GM12878 (cell line): ENCODE measurements at regions not wholly inside any gene's neighbourhood (a gene's known extent, or its start where the extent isn't known, plus 50 kb on each side); places are given as distances from the start of the nearest gene placed in this dataset.

ENCODE experiments used
- ATAC-seq: fragments of 200-7000 bp; cut with Tn5 transposase; 3 replicates; pipeline ENCODE4 v1.9.1; 2020; ENCODE audit warnings: mild to moderate bottlenecking, moderate library complexity
- BruUV-seq: library from RNA; stranded (reverse); fragments of 400-500 nt; replicated peaks from 2 replicates; lab custom pipeline; 2021; lab: Mats Ljungman, UMichigan
- CTCF ChIA-PET: fragments of 300-600 bp; sonication (Branson Sonifier 250); formaldehyde crosslinking; extraction: SDS; loops from one replicate; lab custom pipeline; 2021; ENCODE audit warnings: inconsistent platforms; lab: Yijun Ruan, JAX
- POLR2A ChIA-PET: fragments of 350-600 bp; formaldehyde crosslinking; extraction: SDS; loops from one replicate; lab custom pipeline; 2021; ENCODE audit warnings: inconsistent platforms; lab: Charles Lee
- RAD21 ChIA-PET: fragments of 300-600 bp; sonication (Branson Sonifier 250); formaldehyde crosslinking; loops from one replicate; lab custom pipeline; 2023; ENCODE audit warnings: antibody characterized with exemption; ENCODE audit not compliant: unreplicated experiment; lab: Charles Lee
- SMC1A ChIA-PET: fragments of 300-600 bp; sonication (Branson Sonifier 250); formaldehyde crosslinking; loops from one replicate; lab custom pipeline; 2023; ENCODE audit not compliant: unreplicated experiment, uncharacterized antibody; lab: Charles Lee
- DNase-seq: peaks from one replicate; pipeline ENCODE4 v3.0.0-alpha.2; 2011; ENCODE audit warnings: low read depth, low spot score
- FAIRE-seq: peaks from 3 replicates; lab custom pipeline; 2011; peaks lifted over from hg19 to GRCh38; lab: Jason Lieb, UNC
- H2AFZ ChIP-seq: 2 replicates; pipeline ENCODE4 v1.6.0; 2011; ENCODE audit warnings: low read depth, low read length, control low read depth; ENCODE audit not compliant: control insufficient read depth
- H3K27ac ChIP-seq: 2 replicates; pipeline ENCODE4 v1.5.1; 2011; ENCODE audit warnings: control low read depth; ENCODE audit not compliant: control insufficient read depth, insufficient read depth
- H3K27me3 ChIP-seq, 2 experiments: replicated peaks in 1 of 2; 2 replicates each; pipeline versions ENCODE4 v1.6.0 to v1.6.1; 2011; ENCODE audit warnings: low read length in 1 of 2; ENCODE audit not compliant: control insufficient read depth in 2 of 2, insufficient read depth in 2 of 2
- H3K36me3 ChIP-seq, 2 experiments: 2 replicates each; pipeline ENCODE4 v1.5.1; 2011; ENCODE audit warnings: low read length in 1 of 2; ENCODE audit not compliant: control insufficient read depth in 2 of 2, insufficient read depth in 2 of 2
- H3K4me1 ChIP-seq: 2 replicates; pipeline ENCODE4 v1.6.1; 2011; ENCODE audit warnings: mild to moderate bottlenecking, low read length, moderate library complexity, mixed read lengths; ENCODE audit not compliant: control insufficient read depth, insufficient read depth
- H3K4me2 ChIP-seq: 2 replicates; pipeline ENCODE4 v1.6.0; 2011; ENCODE audit warnings: control low read depth; ENCODE audit not compliant: control insufficient read depth, insufficient read depth
- H3K4me3 ChIP-seq: fragments of 200-600 bp; sonication (generic); 2 replicates; pipeline ENCODE4 v1.5.1; 2016
- H3K79me2 ChIP-seq: 2 replicates; pipeline ENCODE4 v1.6.0; 2011; ENCODE audit warnings: low read length; ENCODE audit not compliant: control insufficient read depth, insufficient read depth
- H3K9ac ChIP-seq: 2 replicates; pipeline ENCODE4 v1.8.0; 2011; ENCODE audit warnings: low read length, control low read depth, mixed read lengths; ENCODE audit not compliant: control insufficient read depth, insufficient read depth
- H3K9me3 ChIP-seq: replicated peaks from 3 replicates; pipeline ENCODE4 v1.5.1; 2011; ENCODE audit warnings: mild to moderate bottlenecking, low read length; ENCODE audit not compliant: control insufficient read depth, insufficient read depth
- H4K20me1 ChIP-seq: 2 replicates; pipeline ENCODE4 v1.6.0; 2011; ENCODE audit not compliant: control insufficient read depth, insufficient read depth
- BCLAF1 ChIP-seq: fragments of 450-650 bp; IDR thresholded peaks from 2 replicates; pipeline ENCODE4 v1.6.1; 2017; ENCODE audit warnings: antibody characterized with exemption, mild to moderate bottlenecking, moderate library complexity
- CHD4 ChIP-seq: fragments of 200-600 bp; sonication (generic); IDR thresholded peaks from 2 replicates; pipeline ENCODE4 v1.6.1; 2016; ENCODE audit warnings: mild to moderate bottlenecking
- CREB1 ChIP-seq: IDR thresholded peaks from 2 replicates; pipeline ENCODE4 v1.6.1; 2012; ENCODE audit warnings: low read depth, mild to moderate bottlenecking, inconsistent platforms
- IRF3 ChIP-seq: fragments of 450-650 bp; IDR thresholded peaks from 2 replicates; pipeline ENCODE4 v1.6.1; 2014; ENCODE audit warnings: mild to moderate bottlenecking
- SUPT20H ChIP-seq: IDR thresholded peaks from 2 replicates; pipeline ENCODE4 v1.6.1; 2011; ENCODE audit warnings: low read depth, mild to moderate bottlenecking, low read length, moderate library complexity, borderline replicate concordance; ENCODE audit not compliant: control insufficient read depth
- in situ Hi-C: fragments of 300-500 bp; cut with MboI; formaldehyde crosslinking; loops from 9 replicates; pipeline ENCODE4 v1.14.3; 2018; ENCODE audit warnings: mixed read lengths
- intact Hi-C: fragments of 100-400 bp; cut with micrococcal nuclease; formaldehyde crosslinking; loops from one replicate; pipeline ENCODE4 v1.14.2; 2022; ENCODE audit not compliant: unreplicated experiment

GRCh38 chr14:98743536-98743935 is 528.5 kb downstream of the BCL11B start (continued):
- no peak for TF ChIP-seq CREB1

- ATAC-seq (no peak), FAIRE-seq (no peak), DNase-seq (no peak)
- no peaks in the 10 kb centered on the region for H3K9me3 ChIP-seq
- ChIA-PET POLR2A (no interaction called here), SMC1A (no interaction called here), RAD21 (no interaction called here), CTCF (no interaction called here)
- no peaks in the 10 kb centered on the region for H3K79me2 ChIP-seq
- no peak overlapping the region for H2AFZ ChIP-seq
- no peak overlapping the region for H3K4me3 ChIP-seq
- intact Hi-C loops: no loop called here
- no peak overlapping the region for H3K9ac ChIP-seq
- H3K4me2 ChIP-seq: no peak overlapping the region
- no peaks in the 10 kb centered on the region for H4K20me1 ChIP-seq
- H3K36me3 ChIP-seq: no peaks in the 10 kb centered on the region
- BruUV-seq: no TSS peak
- H3K27ac ChIP-seq: no peak overlapping the region
- no peaks in the 10 kb centered on the region for H3K4me1 ChIP-seq
- no peaks in the 10 kb centered on the region for H3K27me3 ChIP-seq
- in situ Hi-C loops: no loop called here
- TF ChIP-seq SUPT20H (no peak), BCLAF1 (no peak), CHD4 (no peak), IRF3 (no peak)
Measured at GRCh38 chr14:98748966-98749365, 523.0 kb downstream of the BCL11B start.
